ENCODE measurements at regions not wholly inside any gene's neighbourhood (a gene's known extent, or its start where the extent isn't known, plus 50 kb on each side); places are given as distances from the start of the nearest gene placed in this dataset.
"Not testable (repeated sequence)": the region's sequence is repeated elsewhere in the genome, so short reads cannot be mapped to it uniquely, and the experiment has no call there.

DNA sequence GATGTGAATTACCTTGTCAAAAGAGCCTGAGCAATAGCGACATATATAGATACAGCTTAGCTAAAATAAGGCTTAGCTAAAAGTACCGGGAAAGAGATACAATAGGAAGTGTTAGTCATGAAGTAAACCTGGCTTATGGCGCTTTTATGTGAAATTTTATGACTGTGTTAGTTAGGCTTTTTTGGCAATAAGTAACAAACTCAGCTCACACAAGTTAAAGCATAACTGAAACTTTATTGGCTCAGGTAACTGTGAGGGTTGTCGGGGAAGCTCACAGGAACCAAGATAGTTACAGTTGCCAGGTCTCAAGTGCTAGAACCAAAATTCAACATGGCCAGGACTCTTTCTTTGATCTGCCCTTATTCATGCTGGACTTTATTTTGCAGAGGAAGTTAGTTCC, 925.0 kb upstream of the GYPC start:
- intact Hi-C loops (cut with DNase I, micrococcal nuclease): no loop called here
- DNase-seq: peak in 1 of 2 donors; percentile 7
- ATAC-seq: peak; percentile 95

DNA sequence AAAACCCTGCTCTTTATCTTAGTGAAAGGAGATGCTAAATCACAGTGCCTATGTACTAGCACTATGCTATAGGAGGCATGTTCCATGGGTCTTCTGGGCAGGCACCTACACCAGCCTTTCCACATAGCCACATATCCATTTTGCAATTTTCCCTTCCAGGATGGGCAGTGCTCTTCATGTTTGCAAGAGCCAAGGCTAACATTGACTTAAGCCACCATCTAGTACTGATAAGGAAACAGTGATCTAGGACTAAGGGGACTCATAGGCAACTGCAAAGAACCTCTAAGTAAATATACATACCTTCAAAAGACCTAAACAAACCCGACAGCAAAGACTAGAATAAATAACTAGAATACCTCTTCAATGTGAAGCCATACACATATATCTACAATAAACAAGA, 919.7 kb upstream of the GYPC start:
- ATAC-seq: peak; percentile 79
- intact Hi-C loops (cut with DNase I, micrococcal nuclease): no loop called here
- no peak for DNase-seq

DNA sequence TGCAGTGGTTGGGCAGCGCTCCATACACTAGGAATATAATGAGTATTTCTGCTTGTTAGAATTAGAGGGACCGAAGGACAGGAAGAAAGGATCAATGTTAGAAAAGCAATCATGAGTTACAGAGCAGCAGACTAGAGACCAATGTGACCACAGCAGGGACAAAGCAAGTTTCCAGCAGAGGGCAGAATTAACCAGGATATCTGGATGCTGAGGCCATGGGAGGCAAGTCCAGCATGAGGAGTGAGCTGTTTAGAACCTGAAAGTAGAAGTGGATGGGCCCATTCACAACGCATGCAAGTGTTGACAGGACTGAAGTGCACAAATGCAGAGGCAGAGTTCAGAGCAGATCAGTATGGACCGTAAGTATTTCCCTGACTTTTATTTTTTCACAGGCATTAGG, 910.4 kb upstream of the GYPC start:
- intact Hi-C loops (cut with DNase I, micrococcal nuclease): no loop called here
- DNase-seq (peak in 1 of 2 donors; percentile 36), ATAC-seq (peak; percentile 97)

DNA sequence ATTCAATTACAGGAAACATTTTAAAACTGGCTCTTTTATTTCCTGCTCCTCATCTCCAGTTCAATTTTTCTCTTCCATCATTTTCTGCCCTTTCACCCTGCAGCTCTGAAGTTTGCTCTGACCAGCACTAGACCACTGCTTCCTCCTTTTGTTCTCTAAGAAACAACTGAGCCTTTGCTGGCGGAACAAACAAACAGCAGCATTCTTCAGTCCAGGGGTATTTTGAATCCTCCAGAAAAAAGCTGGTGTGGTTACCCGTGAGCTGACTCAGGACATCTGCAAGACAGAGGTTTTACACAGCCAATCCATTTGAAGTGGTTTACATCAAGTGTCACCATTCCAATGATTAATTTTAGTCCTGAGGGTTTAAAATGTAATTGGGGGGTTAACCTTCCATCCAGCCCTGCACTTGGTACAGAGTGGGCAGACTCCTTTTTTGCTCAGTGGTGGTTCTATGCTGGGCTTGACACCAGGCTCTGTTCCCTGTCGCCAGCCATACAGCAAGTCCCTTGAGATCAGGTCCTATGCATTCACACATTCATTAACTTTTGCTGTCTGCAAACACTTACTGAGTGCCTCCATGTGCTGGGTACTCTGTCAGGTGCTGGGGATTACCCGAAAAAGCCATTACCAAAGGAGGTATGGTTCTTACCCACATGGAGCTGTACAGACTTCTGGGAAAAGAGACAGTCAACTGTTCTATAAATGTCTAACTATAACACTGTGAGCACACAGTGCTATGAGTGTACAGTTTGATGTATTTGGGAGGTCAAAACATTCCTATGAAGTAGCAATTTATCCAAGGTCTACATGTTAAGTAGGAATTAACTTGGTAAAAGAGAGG, 909.4 kb upstream of the GYPC start:
- intact Hi-C loops (cut with DNase I, micrococcal nuclease): no loop called here

DNA sequence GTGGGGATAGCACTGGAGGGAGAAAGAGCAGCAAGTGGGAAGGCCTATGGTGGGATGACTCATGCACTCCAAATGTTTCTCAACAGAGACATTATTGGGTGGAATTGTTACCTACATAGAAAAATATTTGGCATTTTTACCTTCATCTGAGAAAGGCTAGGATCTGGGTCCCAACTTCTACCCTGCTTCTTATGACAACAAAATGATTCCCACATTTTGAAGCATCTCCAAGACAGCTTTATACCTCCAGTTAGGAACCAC, 908.9 kb upstream of the GYPC start:
- intact Hi-C loops (cut with DNase I, micrococcal nuclease): no loop called here
- DNase-seq (no peak), ATAC-seq (no peak)

More for the DNA sequence above, 909.4 kb upstream of the GYPC start:
- DNase-seq (no peak), ATAC-seq (no peak)

DNA sequence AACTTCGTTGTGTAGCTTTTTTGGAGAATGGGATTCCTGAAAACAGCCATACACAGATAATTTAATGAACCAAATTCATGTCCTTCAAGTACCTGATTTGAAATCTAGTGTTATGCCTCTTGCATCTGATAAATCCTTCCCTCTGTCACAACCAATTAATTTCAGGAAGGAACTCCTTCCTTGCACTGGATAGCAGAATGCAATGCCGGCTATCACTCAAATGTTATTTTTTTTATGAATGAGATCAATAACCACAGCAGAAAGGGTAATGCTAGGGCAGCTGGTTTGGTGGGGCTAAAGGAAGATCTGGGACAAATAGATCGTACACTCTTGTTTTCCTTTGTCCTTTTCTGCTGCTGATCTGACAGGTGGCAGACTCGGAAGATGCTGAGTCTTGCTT, 899.5 kb upstream of the GYPC start:
- no peak for ATAC-seq
- DNase-seq: no peak

DNA sequence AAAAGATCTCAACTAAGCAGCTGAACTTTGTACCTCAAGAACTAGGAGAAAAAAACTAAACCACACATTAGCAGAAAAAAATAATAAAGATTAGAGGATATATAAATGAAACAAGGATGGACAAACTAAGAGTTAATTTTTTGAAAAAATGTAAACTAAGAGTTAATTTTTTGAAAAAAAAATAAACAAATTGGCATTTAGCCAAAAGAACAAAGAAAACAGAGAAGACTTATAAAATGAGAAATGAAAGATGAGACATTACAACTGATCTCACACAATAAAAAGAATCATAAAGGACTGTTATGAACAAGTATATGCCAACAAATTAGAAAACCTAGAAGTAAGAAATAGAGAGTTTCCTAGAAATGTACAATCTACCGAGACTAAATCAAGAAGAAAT, 859.2 kb upstream of the GYPC start:
- no peak for DNase-seq
- no peak for ATAC-seq
- intact Hi-C loops (cut with DNase I, micrococcal nuclease): no loop called here

More for the DNA sequence above, 899.5 kb upstream of the GYPC start:
- intact Hi-C loops (cut with DNase I, micrococcal nuclease): no loop called here

DNA sequence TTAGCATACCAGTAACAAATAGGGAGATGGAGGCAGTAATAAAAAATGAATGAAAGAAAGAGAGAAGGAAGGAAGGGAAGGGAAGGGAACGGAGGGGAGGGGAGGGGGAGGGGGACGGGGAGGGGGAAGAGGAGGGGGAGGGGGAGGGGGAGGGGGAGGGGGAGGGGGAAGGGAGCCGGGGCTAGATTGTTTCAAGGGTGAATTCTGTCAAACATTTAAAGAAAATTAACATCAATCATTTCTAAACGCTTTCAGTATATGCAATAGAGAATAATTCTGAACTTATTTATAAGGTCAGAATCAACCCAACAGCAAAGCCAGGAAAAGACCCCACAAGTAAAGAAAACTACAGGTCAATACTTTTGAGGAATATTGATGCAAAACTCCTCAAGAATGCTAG, 858.8 kb upstream of the GYPC start:
- DNase-seq (no peak), ATAC-seq (no peak)
- intact Hi-C loops (cut with DNase I, micrococcal nuclease): no loop called here

DNA sequence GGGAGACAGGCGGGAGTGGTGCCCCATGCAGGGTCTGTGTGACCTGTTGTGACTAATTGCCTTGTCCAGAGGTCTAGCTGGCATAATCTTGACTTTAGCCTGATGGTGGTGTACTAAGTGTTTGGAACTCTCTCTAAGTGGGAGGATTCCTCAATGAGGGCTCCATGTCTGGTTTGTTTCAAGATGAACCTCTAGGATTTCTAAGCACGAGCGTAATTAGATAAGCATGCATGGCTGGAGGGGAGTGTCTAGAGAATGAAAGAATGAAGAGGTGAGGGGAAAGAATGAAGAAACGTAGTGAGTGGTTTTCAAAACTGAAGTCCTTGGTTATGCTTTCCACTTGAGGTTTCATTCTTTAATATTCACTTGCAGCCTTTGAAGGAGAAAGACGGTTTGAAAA, 833.2 kb upstream of the GYPC start:
- DNase-seq: no peak
- intact Hi-C loops (cut with DNase I, micrococcal nuclease): no loop called here
- no peak for ATAC-seq

DNA sequence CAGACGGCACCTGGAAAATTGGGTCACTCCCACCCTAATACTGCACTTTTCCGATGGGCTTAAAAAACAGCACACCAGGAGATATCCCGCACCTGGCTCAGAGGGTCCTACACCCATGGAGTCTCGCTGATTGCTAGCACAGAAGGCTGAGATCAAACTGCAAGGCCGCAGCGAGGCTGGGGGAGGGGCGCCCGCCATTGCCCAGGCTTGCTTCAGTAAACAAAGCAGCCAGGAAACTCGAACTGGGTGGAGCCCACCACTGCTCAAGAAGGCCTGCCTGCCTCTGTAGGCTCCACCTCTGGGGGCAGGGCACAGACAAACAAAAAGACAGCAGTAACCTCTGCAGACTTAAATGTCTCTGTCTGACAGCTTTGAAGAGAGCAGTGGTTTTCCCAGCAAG, 830.2 kb upstream of the GYPC start:
- ATAC-seq; DNase-seq; intact Hi-C loops (cut with DNase I, micrococcal nuclease): not testable (repeated sequence)

DNA sequence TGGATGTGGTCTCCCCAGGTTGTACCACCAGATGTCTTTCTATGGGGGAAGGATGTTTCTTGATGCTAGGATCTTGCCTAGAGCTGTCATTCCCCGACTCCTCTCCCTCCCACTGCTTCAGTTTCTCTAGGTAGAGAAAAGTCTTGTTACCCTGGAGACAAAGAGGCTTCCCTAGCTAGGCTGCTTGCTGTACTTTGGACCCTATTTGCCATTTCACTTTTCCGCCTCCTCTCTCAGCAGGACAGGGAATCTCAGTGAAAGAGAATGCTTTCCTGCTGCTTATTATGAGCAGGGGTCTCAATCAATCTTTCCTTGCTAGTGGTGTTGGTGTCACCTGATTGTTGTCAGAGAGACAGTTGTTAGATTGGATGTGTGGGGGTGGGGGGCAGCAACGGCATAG, 818.8 kb upstream of the GYPC start:
- ATAC-seq (peak; percentile 95), DNase-seq (peak in 1 of 2 donors; percentile 7)
- intact Hi-C loops (cut with DNase I, micrococcal nuclease): no loop called here

DNA sequence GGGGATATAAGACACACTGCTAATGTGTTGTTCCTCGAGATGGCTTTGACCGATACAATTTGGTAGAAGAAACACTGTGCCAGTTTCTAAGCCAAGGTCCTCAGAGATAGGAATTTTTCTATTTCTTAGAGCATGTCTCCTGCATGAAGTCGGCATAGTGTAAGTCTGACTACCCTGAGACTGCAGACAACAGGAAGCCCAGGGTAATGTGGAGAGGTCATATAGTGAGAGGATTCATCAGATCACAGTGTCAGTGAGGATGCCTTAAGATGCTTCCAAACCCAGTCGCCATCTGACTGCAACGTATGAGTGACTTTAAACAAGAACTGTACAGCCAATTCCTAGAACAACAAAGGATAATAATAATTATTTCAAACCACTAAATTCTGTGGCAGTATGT, 818.3 kb upstream of the GYPC start:
- ATAC-seq: no peak
- intact Hi-C loops (cut with DNase I, micrococcal nuclease): no loop called here
- no peak for DNase-seq

DNA sequence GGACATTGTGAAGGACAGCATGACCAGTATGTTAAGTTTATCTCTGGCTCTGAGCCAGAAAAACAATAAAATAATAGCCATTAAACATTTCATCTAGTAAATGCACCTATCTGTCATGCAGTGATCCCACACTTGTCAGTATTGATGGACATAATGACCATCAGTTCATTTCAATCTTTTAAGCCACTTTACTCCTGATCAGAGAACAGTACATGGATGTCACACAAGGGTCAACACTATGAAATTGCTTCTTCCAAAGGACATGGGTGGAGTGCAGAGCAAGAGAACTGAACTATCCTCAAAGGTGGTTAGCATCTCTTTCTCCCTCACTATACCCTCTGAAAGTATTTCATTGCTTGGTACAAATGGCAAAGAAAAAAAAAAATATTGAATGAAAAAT, 816.0 kb upstream of the GYPC start:
- intact Hi-C loops (cut with DNase I, micrococcal nuclease): no loop called here
- no peak for DNase-seq
- ATAC-seq: no peak

DNA sequence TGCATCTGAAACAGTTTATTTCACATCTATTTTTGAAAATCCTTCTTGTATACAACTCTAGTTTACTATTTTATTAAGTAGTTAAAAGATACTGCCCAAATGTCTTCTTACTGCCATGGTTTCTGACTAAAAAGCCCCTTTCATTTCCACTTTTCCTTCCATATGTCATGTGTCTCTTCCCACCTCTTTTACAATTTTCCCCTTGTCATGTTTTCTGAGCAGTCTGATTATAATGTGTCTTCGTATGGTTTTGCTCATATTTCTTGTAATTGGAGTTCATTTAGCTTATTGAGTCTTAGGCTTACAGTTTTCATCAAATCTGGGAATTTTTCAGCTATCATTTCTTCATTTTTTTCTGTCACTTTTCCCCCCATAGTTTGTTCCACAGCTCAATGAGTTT, 813.9 kb upstream of the GYPC start:
- no peak for DNase-seq
- intact Hi-C loops (cut with DNase I, micrococcal nuclease): no loop called here

DNA sequence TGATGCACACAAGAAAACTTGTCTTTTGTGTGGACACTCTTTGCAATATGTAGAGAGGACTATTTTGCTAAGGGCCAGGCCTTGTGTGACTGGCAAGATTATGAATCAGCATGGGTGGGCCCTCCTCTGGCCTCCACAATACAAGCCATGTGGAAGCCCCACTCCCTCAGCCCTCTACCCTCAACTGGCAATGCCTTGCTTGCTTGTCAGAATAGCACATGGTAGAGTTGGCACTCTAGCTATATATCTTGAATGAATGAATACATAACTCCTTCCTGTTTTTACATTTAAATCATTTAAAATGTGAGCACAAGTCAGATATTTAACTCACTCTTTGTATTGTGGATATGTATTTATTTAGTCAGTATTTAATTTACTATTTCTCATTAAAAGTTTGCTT, 805.4 kb upstream of the GYPC start:
- ATAC-seq (no peak), DNase-seq (no peak)
- intact Hi-C loops (cut with DNase I, micrococcal nuclease): no loop called here

More for the DNA sequence above, 813.9 kb upstream of the GYPC start:
- no peak for ATAC-seq

DNA sequence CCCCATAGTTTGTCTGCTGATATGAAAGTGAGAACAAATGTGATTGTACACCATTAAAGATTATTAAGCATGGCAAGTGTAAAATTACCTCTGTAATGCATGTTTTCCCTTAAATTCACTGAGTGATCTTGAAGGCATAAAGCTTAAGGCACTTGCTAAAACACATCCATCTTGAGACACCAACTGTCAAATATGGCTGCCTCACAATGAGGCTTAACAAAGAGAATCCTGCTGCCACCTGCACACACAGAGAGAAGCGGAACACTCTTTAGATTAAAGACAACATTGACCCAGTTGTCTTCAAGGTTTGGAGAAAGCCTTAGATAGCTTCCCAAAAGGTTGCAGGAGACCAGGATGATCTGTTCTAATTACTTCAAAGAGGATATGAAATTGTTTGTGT, 803.6 kb upstream of the GYPC start:
- ATAC-seq (no peak), DNase-seq (no peak)
- intact Hi-C loops (cut with DNase I, micrococcal nuclease): no loop called here

DNA sequence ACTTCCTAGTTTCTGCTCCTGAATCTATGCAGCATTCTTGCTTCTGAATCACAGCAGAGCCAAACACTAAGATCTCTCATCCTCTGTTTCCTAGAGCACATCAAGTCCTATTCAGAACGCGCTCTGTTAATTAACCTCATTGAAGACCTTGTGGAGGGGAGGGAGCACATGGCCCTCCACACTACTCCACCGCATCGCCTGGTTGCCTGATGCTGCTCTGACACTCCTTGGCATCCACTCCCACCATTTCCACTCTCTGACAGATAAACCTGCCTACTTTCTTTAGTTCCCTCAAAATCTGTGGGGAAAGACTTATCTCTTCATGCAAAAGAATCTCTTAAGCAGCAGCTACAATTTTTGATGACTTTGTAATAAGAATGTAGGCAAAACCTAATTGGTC, 802.3 kb upstream of the GYPC start:
- no peak for ATAC-seq
- no peak for DNase-seq
- intact Hi-C loops (cut with DNase I, micrococcal nuclease): no loop called here

DNA sequence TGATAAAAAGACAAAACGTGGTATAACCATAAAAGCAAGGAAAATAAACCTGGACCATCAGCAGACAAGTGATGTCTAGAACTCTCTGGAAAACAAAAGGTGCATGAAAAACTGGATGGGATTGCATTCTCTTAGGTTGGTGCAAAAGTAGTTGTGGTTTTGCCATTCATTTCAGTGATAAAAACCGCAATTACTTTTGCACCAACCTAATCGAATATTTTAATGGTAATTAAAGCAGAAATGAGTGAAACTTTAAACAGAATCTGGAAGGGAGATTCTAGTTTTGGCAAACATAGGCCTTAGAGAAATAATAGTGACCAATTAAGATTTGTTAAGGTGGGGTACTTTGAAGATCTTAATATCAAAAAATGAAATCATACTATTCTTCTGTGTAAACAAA, 800.8 kb upstream of the GYPC start:
- intact Hi-C loops (cut with DNase I, micrococcal nuclease): no loop called here
- no peak for DNase-seq
- no peak for ATAC-seq

DNA sequence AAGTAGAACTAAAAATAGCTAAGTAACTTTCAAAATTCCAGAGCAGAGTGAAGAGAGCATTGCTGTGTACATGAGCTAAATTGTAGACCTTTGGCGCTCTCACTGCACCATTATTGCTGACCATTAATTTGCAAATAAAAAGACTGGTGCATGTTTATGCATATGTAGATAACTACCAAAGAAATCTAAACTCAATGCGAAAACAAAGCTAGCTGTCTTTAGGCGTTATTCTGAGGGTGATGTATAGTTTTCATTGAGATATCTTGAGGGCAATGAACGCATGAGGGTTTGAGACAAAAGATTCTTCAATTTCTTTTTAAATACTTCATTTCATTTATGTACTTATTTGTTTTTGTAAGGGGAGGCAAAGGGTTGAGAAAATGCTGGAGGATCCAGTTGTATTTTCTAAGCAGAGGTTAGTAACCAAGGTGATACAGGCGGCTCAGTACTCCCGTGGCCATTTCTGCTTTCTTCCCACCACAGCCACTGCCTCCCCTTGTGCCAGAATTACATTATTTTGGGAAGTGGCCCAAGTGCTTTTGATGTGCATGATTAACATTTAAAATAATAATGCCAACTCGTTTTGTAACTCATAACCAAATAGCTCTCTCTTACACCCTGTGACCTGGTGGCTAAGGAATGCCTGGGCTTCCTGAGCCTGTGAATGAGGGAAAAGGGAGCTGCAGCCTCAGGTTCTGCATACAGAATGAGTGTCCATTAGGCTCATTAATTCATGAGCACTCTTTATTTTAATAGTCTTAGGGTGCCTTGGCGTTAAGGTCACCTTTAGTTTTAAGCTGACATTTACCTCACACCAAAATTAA, 797.8 kb upstream of the GYPC start:
- DNase-seq (no peak), ATAC-seq (no peak)
- intact Hi-C loops (cut with DNase I, micrococcal nuclease): no loop called here

DNA sequence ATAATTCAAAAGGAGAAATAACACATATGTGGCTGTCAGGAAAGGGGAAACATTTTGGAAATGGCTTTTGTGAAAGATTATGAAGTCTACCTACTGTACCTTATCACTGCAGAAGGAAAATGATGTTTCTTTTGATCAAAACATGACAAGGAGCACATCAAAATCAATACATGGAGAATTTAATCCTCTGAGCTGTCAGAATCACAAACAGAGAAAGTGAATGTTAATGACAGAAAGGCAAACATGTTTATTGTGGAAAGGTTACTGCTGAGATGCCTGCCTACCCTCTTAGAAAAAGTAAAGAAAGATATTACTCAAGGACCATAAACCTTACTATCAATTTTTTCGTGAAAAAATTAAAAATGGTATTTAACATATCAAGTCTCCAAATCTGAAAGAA, 794.5 kb upstream of the GYPC start:
- intact Hi-C loops (cut with DNase I, micrococcal nuclease): no loop called here
- no peak for DNase-seq
- ATAC-seq: no peak

DNA sequence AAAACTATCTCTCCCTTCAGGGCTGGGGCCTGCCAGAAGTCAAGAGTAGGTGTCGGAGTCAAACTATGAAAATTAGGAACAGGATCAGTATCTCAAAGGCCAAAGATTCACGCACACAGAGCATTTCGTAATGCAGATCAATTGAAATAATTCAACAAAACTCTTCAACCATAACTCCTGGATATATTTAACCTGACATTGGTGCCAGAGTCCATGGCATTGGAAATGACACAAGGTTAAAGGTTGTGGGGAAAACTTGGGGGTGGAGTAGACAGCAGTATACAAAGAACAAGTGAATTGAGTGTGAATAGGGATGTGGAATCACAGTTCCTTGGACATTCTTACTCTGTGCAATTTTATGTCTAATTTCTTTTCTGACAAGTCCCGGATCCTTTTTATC, 788.0 kb upstream of the GYPC start:
- ATAC-seq (no peak), DNase-seq (no peak)
- intact Hi-C loops (cut with DNase I, micrococcal nuclease): no loop called here
